ENCODE measurements at regions not wholly inside any gene's neighbourhood (a gene's known extent, or its start where the extent isn't known, plus 50 kb on each side); places are given as distances from the start of the nearest gene placed in this dataset.
A peak's percentile ranks its signal among the peaks of the same experiment; 100 is the strongest.

GRCh38 chr18:5061785-5062184 is 135.3 kb downstream of the AKAIN1 start:
- no peaks in the 10 kb centered on the region for H3K36me3 ChIP-seq (ENCODE audit: control insufficient read depth, insufficient read depth, low read length)
- 0% methylated on average over 2 of the region's 2 CpGs for WGBS (ENCODE audit: insufficient coverage, low coverage, missing lambda C conversion rate)
- no peak for FAIRE-seq
- BruUV-seq (replicated peaks) = no TSS peak
- no peaks in the 10 kb centered on the region for H3K9me3 ChIP-seq (replicated peaks; ENCODE audit: control insufficient read depth, insufficient read depth, low read depth, low read length)
- no peaks in the 10 kb centered on the region for H3K4me1 ChIP-seq (replicated peaks in 1 of 2; ENCODE audit: control insufficient read depth in 2 of 2, insufficient read depth in 2 of 2, low read length in 2 of 2)
- H3K9ac ChIP-seq (ENCODE audit: insufficient read depth in 1 of 2, low read depth in 2 of 2, low read length in 2 of 2) = no peak overlapping the region
- no peak overlapping the region for H2AFZ ChIP-seq (ENCODE audit: low read depth, low read length)
- H3K79me2 ChIP-seq (ENCODE audit: control insufficient read depth, insufficient read depth, low read length) = no peaks in the 10 kb centered on the region
- H3K9me1 ChIP-seq (ENCODE audit: control insufficient read depth, insufficient read depth, low read length) = no peaks in the 10 kb centered on the region
- ChIA-PET POLR2A (no interaction called here), CTCF (ENCODE audit: low intra/inter-chr PET ratio) (no interaction called here)
- no peak overlapping the region for H3K27ac ChIP-seq (ENCODE audit: extremely low read depth, low read depth, low read length)
- no peak for ATAC-seq
- TF ChIP-seq MAFK (IDR thresholded peaks at IDR 0.05; ENCODE audit: low read length) = peak; percentile 69
- TF ChIP-seq MAFF (IDR thresholded peaks at IDR 0.05; ENCODE audit: low read length) = peak; percentile 65
- peak; percentile 57 for TF ChIP-seq ZNF316 (IDR thresholded peaks at IDR 0.05)
- TF ChIP-seq SAFB2 (IDR thresholded peaks at IDR 0.05; ENCODE audit: borderline replicate concordance, low read depth, low read length, severe bottlenecking) = no peak
- no peak for TF ChIP-seq ELF2 (CRISPR knock-in tag; IDR thresholded peaks at IDR 0.05)
- no peak for TF ChIP-seq LEF1 (IDR thresholded peaks at IDR 0.05)
- no peak for TF ChIP-seq NRF1 (conservative IDR thresholded peaks at IDR 0.05 in 1 of 2, IDR thresholded peaks at IDR 0.05 in 1 of 2)
- peak; percentile 48; the same call in 1 of the 2 replicates for TF ChIP-seq C11orf30 (IDR thresholded peaks at IDR 0.05; ENCODE audit: low read depth)
- peak; percentile 48; the same call in 1 of the 2 replicates for TF ChIP-seq MAFG (tag; conservative IDR thresholded peaks at IDR 0.05)
- no peak overlapping the region for H3K4me3 ChIP-seq
- H4K20me1 ChIP-seq (replicated peaks; ENCODE audit: control insufficient read depth, insufficient read depth, low read length) = no peaks in the 10 kb centered on the region
- no peaks in the 10 kb centered on the region for H3K27me3 ChIP-seq (ENCODE audit: control insufficient read depth in 2 of 2, insufficient read depth in 2 of 2, low read length in 2 of 2)
- H3K4me2 ChIP-seq (ENCODE audit: insufficient read depth, low read length) = no peak overlapping the region
- intact Hi-C loops (cut with micrococcal nuclease) = no loop called here
- DNase-seq (ENCODE audit: extremely low read depth in 1 of 4, low spot score in 3 of 4) = no peak
- in situ Hi-C loops (cut with MboI) = loop anchor here (25.0 kb wide), 2 partner anchors 949 to 1826 kb away; no protein-coding TSS in a partner anchor

GRCh38 chr18:5060543-5060942 is 136.5 kb downstream of the AKAIN1 start:
- no peak for ATAC-seq
- BruUV-seq (replicated peaks) = no TSS peak
- POLR2A ChIA-PET = no interaction called here
- Histone ChIP-seq H3K9me1 (ENCODE audit: control insufficient read depth, insufficient read depth, low read length) (no peaks in the 10 kb centered on the region), H3K27me3 (ENCODE audit: control insufficient read depth in 2 of 2, insufficient read depth in 2 of 2, low read length in 2 of 2) (no peaks in the 10 kb centered on the region), H3K79me2 (ENCODE audit: control insufficient read depth, insufficient read depth, low read length) (no peaks in the 10 kb centered on the region), H3K36me3 (ENCODE audit: control insufficient read depth, insufficient read depth, low read length) (no peaks in the 10 kb centered on the region), H3K4me1 (replicated peaks in 1 of 2; ENCODE audit: control insufficient read depth in 2 of 2, insufficient read depth in 2 of 2, low read length in 2 of 2) (no peaks in the 10 kb centered on the region), H4K20me1 (replicated peaks; ENCODE audit: control insufficient read depth, insufficient read depth, low read length) (no peaks in the 10 kb centered on the region), H3K27ac (ENCODE audit: extremely low read depth, low read depth, low read length) (no peak overlapping the region), H2AFZ (ENCODE audit: low read depth, low read length) (no peak overlapping the region), H3K9me3 (replicated peaks; ENCODE audit: control insufficient read depth, insufficient read depth, low read depth, low read length) (no peaks in the 10 kb centered on the region), H3K4me2 (ENCODE audit: insufficient read depth, low read length) (no peak overlapping the region), H3K4me3 (no peak overlapping the region), H3K9ac (ENCODE audit: insufficient read depth in 1 of 2, low read depth in 2 of 2, low read length in 2 of 2) (no peak overlapping the region)
- DNase-seq (ENCODE audit: extremely low read depth in 1 of 4, low spot score in 3 of 4) = no peak
- intact Hi-C loops (cut with micrococcal nuclease) = no loop called here
- in situ Hi-C loops (cut with MboI) = loop anchor here (25.0 kb wide), 2 partner anchors 948 to 1827 kb away; no protein-coding TSS in a partner anchor
- CTCF ChIA-PET (ENCODE audit: low intra/inter-chr PET ratio) = no interaction called here
- FAIRE-seq = no peak
- 0% methylated on average over 3 of the region's 3 CpGs for WGBS (ENCODE audit: insufficient coverage, low coverage, missing lambda C conversion rate)
- no peak for TF ChIP-seq ZNF445 (CRISPR knock-in tag; IDR thresholded peaks at IDR 0.05; ENCODE audit: low read depth)
- no peak for TF ChIP-seq KLF13 (tag; IDR thresholded peaks at IDR 0.05; ENCODE audit: borderline replicate concordance, low read depth)
- TF ChIP-seq MAFF (IDR thresholded peaks at IDR 0.05; ENCODE audit: low read length) = 0 out of 2 replicates have a peak, but pooled peaks have one; percentile 6
- TF ChIP-seq NR4A1 (CRISPR knock-in tag; IDR thresholded peaks at IDR 0.05) = no peak
- no peak for TF ChIP-seq NR4A1 (tag; IDR thresholded peaks at IDR 0.05)
- TF ChIP-seq BRD9 (IDR thresholded peaks at IDR 0.05; ENCODE audit: low read depth, partially characterized antibody) = no peak
- TF ChIP-seq FOXA3 (CRISPR knock-in tag; conservative IDR thresholded peaks at IDR 0.05 in 1 of 2, IDR thresholded peaks at IDR 0.05 in 1 of 2) = no peak
- no peak for TF ChIP-seq FOXK2 (conservative IDR thresholded peaks at IDR 0.05 in 1 of 2, IDR thresholded peaks at IDR 0.05 in 1 of 2; ENCODE audit: low read depth in 2 of 2)
- TF ChIP-seq MAFK (IDR thresholded peaks at IDR 0.05; ENCODE audit: low read length) = peak; percentile 25; the same call in 1 of the 2 replicates
- TF ChIP-seq HDGF (IDR thresholded peaks at IDR 0.05) = no peak
- no peak for TF ChIP-seq KDM2B (CRISPR knock-in tag; IDR thresholded peaks at IDR 0.05)
- TF ChIP-seq SMARCE1 (IDR thresholded peaks at IDR 0.05) = no peak
- TF ChIP-seq ZNF316 (IDR thresholded peaks at IDR 0.05) = peak; percentile 47
- TF ChIP-seq CGGBP1 (CRISPR knock-in tag; IDR thresholded peaks at IDR 0.05) = no peak
